Smooth muscle cell (in vitro differentiated cells): ENCODE measurements at regions not wholly inside any gene's neighbourhood (a gene's known extent, or its start where the extent isn't known, plus 50 kb on each side); places are given as distances from the start of the nearest gene placed in this dataset.

Experiments
- DNase-seq: peaks from one replicate; lab custom pipeline; 2025; ENCODE audit not compliant: unreplicated experiment; lab: John Stamatoyannopoulos, UW
- H2AFZ ChIP-seq: fragments of 200-600 bp; sonication (generic); 2 replicates; pipeline ENCODE4 v1.6.0; 2016; ENCODE audit warnings: antibody characterized with exemption, low read depth, mild to moderate bottlenecking
- H3F3A ChIP-seq: fragments of 200-600 bp; sonication (generic); 2 replicates; pipeline ENCODE4 v1.6.0; 2017; ENCODE audit warnings: antibody characterized with exemption, low read depth
- H3K27ac ChIP-seq: fragments of 200-600 bp; sonication (generic); 2 replicates; pipeline ENCODE4 v1.5.1; 2016; ENCODE audit warnings: low read depth, mild to moderate bottlenecking
- H3K27me3 ChIP-seq: fragments of 200-600 bp; sonication (generic); 2 replicates; pipeline ENCODE4 v1.6.1; 2016; ENCODE audit warnings: low read depth, mild to moderate bottlenecking
- H3K36me3 ChIP-seq: fragments of 200-600 bp; sonication (generic); 2 replicates; pipeline ENCODE4 v1.5.1; 2016; ENCODE audit warnings: low read depth
- H3K4me1 ChIP-seq: fragments of 200-600 bp; sonication (generic); 2 replicates; pipeline ENCODE4 v1.5.1; 2016; ENCODE audit warnings: low read depth
- H3K4me2 ChIP-seq: fragments of 200-600 bp; sonication (generic); 2 replicates; pipeline ENCODE4 v1.6.0; 2016; ENCODE audit warnings: mild to moderate bottlenecking
- H3K4me3 ChIP-seq: fragments of 200-600 bp; sonication (generic); 2 replicates; pipeline ENCODE4 v1.5.1; 2016; ENCODE audit warnings: mild to moderate bottlenecking
- H3K79me2 ChIP-seq: fragments of 200-600 bp; sonication (generic); 2 replicates; pipeline ENCODE4 v1.6.0; 2016; ENCODE audit warnings: low read depth, mild to moderate bottlenecking
- H3K9ac ChIP-seq: fragments of 200-600 bp; sonication (generic); 2 replicates; pipeline ENCODE4 v1.6.0; 2016; ENCODE audit warnings: low read depth
- H3K9me3 ChIP-seq: fragments of 200-600 bp; sonication (generic); replicated peaks from 2 replicates; pipeline ENCODE4 v1.5.1; 2016; ENCODE audit warnings: low read depth
- H4K20me1 ChIP-seq: fragments of 200-600 bp; sonication (generic); 2 replicates; pipeline ENCODE4 v1.6.0; 2016; ENCODE audit warnings: low read depth
- WGBS: methylation state at CpG from one replicate; pipeline ENCODE4 v1.1.7; 2016; ENCODE audit warnings: low lambda C conversion rate; 5-methylcytosine and 5-hydroxymethylcytosine counted together
- TF ChIP-seq, protein P1 (sequence below): fragments of 200-600 bp; sonication (generic); IDR thresholded peaks from 2 replicates; pipeline ENCODE4 v1.5.1; 2017; ENCODE audit warnings: borderline replicate concordance, mild to moderate bottlenecking, antibody characterized with exemption; ENCODE audit not compliant: insufficient read depth, poor library complexity, severe bottlenecking

DNA sequence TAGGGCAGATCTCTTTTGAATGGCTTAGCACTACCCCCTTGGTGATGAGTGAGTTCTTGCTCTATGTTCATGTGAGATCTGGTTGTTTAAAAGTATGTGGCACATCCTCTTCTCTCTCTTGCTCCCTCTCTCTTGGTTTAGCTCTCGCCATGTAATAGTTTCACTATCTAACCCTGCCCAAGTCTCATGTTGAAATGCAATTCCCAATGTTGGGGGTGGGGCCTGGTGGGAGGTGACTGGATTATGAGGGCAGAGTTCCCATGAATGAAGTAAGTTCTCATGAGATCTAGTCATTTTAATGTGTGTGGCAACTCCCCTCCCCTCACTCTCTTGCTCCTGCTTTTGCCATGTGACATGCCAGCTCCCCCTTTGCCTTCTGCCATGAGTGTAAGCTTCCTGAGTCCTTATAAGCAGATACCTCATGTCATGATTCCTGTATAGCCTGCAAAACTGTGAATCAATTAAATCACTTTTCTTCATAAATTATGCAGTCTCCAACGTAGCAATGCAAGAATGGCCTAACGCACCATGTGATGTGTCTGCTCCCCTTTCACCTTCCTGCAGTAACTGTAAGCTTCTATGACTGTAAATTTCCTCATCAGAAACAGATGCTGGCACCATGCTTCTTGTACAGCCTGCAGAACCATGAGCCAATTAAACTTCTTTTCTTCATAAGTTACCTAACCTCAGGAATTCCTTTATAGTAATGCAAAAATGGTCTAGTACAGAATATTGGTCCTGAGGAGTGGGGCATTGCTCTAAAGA is 74.8 kb upstream of the KCNH8 start:
- no peak overlapping the region for H3K27ac ChIP-seq
- H3K9ac ChIP-seq: no peak overlapping the region
- TF ChIP-seq, protein P1, sequence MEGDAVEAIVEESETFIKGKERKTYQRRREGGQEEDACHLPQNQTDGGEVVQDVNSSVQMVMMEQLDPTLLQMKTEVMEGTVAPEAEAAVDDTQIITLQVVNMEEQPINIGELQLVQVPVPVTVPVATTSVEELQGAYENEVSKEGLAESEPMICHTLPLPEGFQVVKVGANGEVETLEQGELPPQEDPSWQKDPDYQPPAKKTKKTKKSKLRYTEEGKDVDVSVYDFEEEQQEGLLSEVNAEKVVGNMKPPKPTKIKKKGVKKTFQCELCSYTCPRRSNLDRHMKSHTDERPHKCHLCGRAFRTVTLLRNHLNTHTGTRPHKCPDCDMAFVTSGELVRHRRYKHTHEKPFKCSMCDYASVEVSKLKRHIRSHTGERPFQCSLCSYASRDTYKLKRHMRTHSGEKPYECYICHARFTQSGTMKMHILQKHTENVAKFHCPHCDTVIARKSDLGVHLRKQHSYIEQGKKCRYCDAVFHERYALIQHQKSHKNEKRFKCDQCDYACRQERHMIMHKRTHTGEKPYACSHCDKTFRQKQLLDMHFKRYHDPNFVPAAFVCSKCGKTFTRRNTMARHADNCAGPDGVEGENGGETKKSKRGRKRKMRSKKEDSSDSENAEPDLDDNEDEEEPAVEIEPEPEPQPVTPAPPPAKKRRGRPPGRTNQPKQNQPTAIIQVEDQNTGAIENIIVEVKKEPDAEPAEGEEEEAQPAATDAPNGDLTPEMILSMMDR: no peak
- no peaks in the 10 kb centered on the region for H3K27me3 ChIP-seq
- no peak overlapping the region for H2AFZ ChIP-seq
- H3K79me2 ChIP-seq: no peaks in the 10 kb centered on the region
- no peaks in the 10 kb centered on the region for H3F3A ChIP-seq
- no peak for DNase-seq
- no peaks in the 10 kb centered on the region for H3K36me3 ChIP-seq
- H3K4me2 ChIP-seq: no peak overlapping the region
- no peaks in the 10 kb centered on the region for H4K20me1 ChIP-seq
- no peaks in the 10 kb centered on the region for H3K9me3 ChIP-seq
- no peaks in the 10 kb centered on the region for H3K4me1 ChIP-seq
- no peak overlapping the region for H3K4me3 ChIP-seq
- WGBS: 90% methylated on average over 3 of the region's 3 CpGs

DNA sequence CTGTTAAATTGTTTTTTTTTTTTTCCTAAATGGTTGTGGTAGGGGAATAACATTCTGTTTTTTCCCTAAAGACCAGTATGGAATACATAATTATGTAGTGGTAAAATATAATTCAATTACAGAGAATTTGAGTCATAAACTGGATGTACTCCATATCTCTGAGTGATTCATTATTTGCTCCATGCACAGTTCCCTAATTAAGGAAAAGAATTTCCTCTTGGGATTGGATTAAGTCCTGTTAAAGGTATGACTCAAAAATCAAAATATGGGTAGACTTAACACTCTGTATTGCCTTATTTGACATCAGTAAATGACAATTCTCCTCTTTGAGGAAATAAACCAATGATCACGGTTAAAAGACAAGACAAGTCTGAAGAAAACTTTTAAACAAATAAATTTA is 78.0 kb upstream of the KCNH8 start:
- Histone ChIP-seq H3K9me3 (no peaks in the 10 kb centered on the region), H3F3A (no peaks in the 10 kb centered on the region), H2AFZ (no peak overlapping the region), H3K9ac (no peak overlapping the region), H4K20me1 (no peaks in the 10 kb centered on the region), H3K36me3 (no peaks in the 10 kb centered on the region), H3K27ac (no peak overlapping the region), H3K79me2 (no peaks in the 10 kb centered on the region), H3K4me2 (no peak overlapping the region), H3K4me3 (no peak overlapping the region), H3K4me1 (no peaks in the 10 kb centered on the region), H3K27me3 (no peaks in the 10 kb centered on the region)
- no peak for DNase-seq
- TF ChIP-seq, protein P1: no peak
- 84% methylated on average over 1 of the region's 1 CpG for WGBS

DNA sequence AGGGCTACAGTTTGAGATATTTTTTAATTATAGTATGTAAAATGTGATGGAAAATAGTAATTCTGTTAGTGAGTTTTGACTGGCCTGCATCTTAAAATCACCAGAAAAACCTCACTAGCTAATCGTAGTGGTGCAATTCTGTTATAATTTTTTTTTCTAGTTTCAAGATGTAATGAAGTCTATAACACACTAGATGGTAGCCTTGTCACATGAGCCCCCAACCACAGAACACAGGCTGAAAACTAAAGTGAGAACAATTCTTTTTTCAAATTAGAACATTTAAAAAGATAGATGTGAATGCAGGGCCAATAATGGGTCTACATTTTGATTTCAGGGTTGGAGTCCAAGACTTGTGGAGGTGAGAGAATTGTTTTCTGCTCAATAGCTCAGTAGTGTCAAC is 83.3 kb upstream of the KCNH8 start:
- Histone ChIP-seq H3K9me3 (no peaks in the 10 kb centered on the region), H3K4me1 (no peaks in the 10 kb centered on the region), H3K79me2 (no peaks in the 10 kb centered on the region), H3K27ac (no peak overlapping the region), H2AFZ (no peak overlapping the region), H3K4me2 (no peak overlapping the region), H3K36me3 (no peaks in the 10 kb centered on the region), H3K27me3 (no peaks in the 10 kb centered on the region), H3K9ac (no peak overlapping the region), H3F3A (no peaks in the 10 kb centered on the region), H4K20me1 (no peaks in the 10 kb centered on the region), H3K4me3 (no peak overlapping the region)
- 55% methylated on average over 1 of the region's 1 CpG for WGBS
- TF ChIP-seq, protein P1: peak; percentile 51
- DNase-seq: no peak

DNA sequence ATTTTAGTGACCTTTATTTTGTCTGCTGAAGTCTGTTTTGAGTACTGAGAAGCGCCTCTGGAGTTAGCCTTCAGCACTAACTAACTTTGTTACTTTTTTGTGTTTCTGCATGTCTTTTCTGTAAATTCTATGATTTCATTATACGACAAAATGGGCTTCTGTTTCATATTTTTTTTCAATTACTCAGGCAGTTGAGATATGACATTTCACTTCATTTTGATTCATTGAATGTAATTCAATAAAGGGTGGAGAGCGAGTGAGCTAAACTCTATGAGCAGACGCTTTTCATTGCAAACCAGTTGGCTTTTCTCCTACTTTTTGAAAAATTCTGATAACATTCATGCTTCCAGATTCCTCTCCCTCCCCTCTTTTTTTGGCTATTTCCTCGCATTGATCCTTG is 84.4 kb upstream of the KCNH8 start:
- no peaks in the 10 kb centered on the region for H3K9me3 ChIP-seq
- H2AFZ ChIP-seq: no peak overlapping the region
- no peaks in the 10 kb centered on the region for H3F3A ChIP-seq
- H3K36me3 ChIP-seq: no peaks in the 10 kb centered on the region
- no peak overlapping the region for H3K27ac ChIP-seq
- no peaks in the 10 kb centered on the region for H4K20me1 ChIP-seq
- no peak overlapping the region for H3K4me3 ChIP-seq
- no peaks in the 10 kb centered on the region for H3K79me2 ChIP-seq
- 93% methylated on average over 5 of the region's 5 CpGs for WGBS
- no peak overlapping the region for H3K9ac ChIP-seq
- H3K27me3 ChIP-seq: no peaks in the 10 kb centered on the region
- TF ChIP-seq, protein P1: no peak
- no peak overlapping the region for H3K4me2 ChIP-seq
- DNase-seq: no peak
- no peaks in the 10 kb centered on the region for H3K4me1 ChIP-seq
